ENCODE measurements at regions not wholly inside any gene's neighbourhood (a gene's known extent, or its start where the extent isn't known, plus 50 kb on each side); places are given as distances from the start of the nearest gene placed in this dataset.
"Not testable (repeated sequence)": the region's sequence is repeated elsewhere in the genome, so short reads cannot be mapped to it uniquely, and the experiment has no call there.

DNA sequence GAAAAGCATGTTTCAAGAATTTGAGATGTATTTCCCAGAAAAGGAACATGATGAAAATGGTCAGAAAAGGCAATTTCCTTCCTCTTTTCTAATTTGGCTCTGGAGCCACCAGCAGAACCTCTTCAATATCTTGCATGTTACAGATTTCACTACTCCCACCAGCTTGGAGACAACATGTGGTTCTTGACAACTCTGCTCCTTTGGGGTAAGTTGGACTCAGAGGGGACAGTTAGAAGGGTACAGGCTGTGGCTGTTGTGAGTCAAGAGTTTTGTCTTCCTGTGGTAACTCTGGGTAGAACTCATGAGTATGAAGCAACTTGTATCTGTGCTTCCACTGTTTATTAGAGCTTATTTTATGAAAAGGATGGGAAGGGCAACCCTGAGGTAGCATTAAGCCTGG is 96.9 kb downstream of the FAM72B start:
- TF ChIP-seq, protein P1, sequence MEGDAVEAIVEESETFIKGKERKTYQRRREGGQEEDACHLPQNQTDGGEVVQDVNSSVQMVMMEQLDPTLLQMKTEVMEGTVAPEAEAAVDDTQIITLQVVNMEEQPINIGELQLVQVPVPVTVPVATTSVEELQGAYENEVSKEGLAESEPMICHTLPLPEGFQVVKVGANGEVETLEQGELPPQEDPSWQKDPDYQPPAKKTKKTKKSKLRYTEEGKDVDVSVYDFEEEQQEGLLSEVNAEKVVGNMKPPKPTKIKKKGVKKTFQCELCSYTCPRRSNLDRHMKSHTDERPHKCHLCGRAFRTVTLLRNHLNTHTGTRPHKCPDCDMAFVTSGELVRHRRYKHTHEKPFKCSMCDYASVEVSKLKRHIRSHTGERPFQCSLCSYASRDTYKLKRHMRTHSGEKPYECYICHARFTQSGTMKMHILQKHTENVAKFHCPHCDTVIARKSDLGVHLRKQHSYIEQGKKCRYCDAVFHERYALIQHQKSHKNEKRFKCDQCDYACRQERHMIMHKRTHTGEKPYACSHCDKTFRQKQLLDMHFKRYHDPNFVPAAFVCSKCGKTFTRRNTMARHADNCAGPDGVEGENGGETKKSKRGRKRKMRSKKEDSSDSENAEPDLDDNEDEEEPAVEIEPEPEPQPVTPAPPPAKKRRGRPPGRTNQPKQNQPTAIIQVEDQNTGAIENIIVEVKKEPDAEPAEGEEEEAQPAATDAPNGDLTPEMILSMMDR (IDR thresholded peaks at IDR 0.05; ENCODE audit: low read depth, low read length), result not testable (repeated sequence)
- TF ChIP-seq MYC (IDR thresholded peaks at IDR 0.05; ENCODE audit: low read depth, low read length), result not testable (repeated sequence)
